ENCODE measurements at regions not wholly inside any gene's neighbourhood (a gene's known extent, or its start where the extent isn't known, plus 50 kb on each side); places are given as distances from the start of the nearest gene placed in this dataset.
A peak's percentile ranks its signal among the peaks of the same experiment; 100 is the strongest.

GRCh38 chr17:53032861-53033271 lies 789.9 kb upstream of the KIF2B start:
- TF ChIP-seq EZH2 (IDR thresholded peaks at IDR 0.05; ENCODE audit: borderline replicate concordance, low read length) (no peak), CTCF (conservative IDR thresholded peaks at IDR 0.05 in 1 of 2, IDR thresholded peaks at IDR 0.05 in 1 of 2; ENCODE audit: extremely low read depth in 1 of 2, insufficient read depth in 1 of 2, low read depth in 1 of 2, low read length in 2 of 2) (peak; percentile 52 to 69)

Measured in mammary epithelial cell (primary cell).